H1 (cell line): ENCODE measurements at regions not wholly inside any gene's neighbourhood (a gene's known extent, or its start where the extent isn't known, plus 50 kb on each side); places are given as distances from the start of the nearest gene placed in this dataset.

Experiments used
- CTCF ChIA-PET: fragments of 300-600 bp; sonication (Branson Sonifier 250); formaldehyde crosslinking; loops from one replicate; lab custom pipeline; 2021; ENCODE audit not compliant: partially characterized antibody; lab: Charles Lee
- POLR2A ChIA-PET: fragments of 300-600 bp; sonication (Branson Sonifier 250); formaldehyde crosslinking; loops from one replicate; lab custom pipeline; 2021; ENCODE audit warnings: inconsistent platforms; ENCODE audit not compliant: partially characterized antibody; lab: Charles Lee
- DNase-seq, 2 experiments: peaks; one replicate each; pipeline versions ENCODE4 v3.0.0 to v3.0.0-alpha.2; 2010 to 2022; ENCODE audit warnings: low spot score in 2 of 2, low read depth in 1 of 2, mixed read lengths in 1 of 2
- FAIRE-seq: peaks from 2 replicates; lab custom pipeline; 2011; peaks lifted over from hg19 to GRCh38; lab: Jason Lieb, UNC
- H2AFZ ChIP-seq: 2 replicates; pipeline ENCODE4 v1.8.1; 2012; ENCODE audit warnings: low read length, inconsistent platforms
- H2AK5ac ChIP-seq: 2 replicates; pipeline ENCODE4 v1.6.1; 2013; ENCODE audit warnings: low read depth, low read length
- H2BK120ac ChIP-seq: replicated peaks from 2 replicates; pipeline ENCODE3; 2013; ENCODE audit warnings: low read depth, low read length, inconsistent platforms
- H2BK12ac ChIP-seq: 2 replicates; pipeline ENCODE4 v1.6.1; 2013; ENCODE audit warnings: low read depth, low read length
- H2BK15ac ChIP-seq: 2 replicates; pipeline ENCODE4 v1.6.1; 2013; ENCODE audit warnings: low read length
- H2BK20ac ChIP-seq: 2 replicates; pipeline ENCODE4 v1.6.1; 2013; ENCODE audit warnings: low read length
- H2BK5ac ChIP-seq: 2 replicates; pipeline ENCODE4 v1.6.1; 2013; ENCODE audit warnings: low read depth, low read length
- H3K14ac ChIP-seq: 2 replicates; pipeline ENCODE4 v1.6.1; 2013; ENCODE audit warnings: inconsistent platforms; ENCODE audit not compliant: insufficient read length
- H3K18ac ChIP-seq: 2 replicates; pipeline ENCODE4 v1.6.1; 2013; ENCODE audit warnings: low read length; ENCODE audit errors: extremely low read depth
- H3K23ac ChIP-seq: 2 replicates; pipeline ENCODE4 v1.6.1; 2013; ENCODE audit warnings: inconsistent platforms; ENCODE audit not compliant: insufficient read length
- H3K23me2 ChIP-seq: 2 replicates; pipeline ENCODE4 v1.6.1; 2013; ENCODE audit warnings: low read depth, low read length
- H3K27ac ChIP-seq: 2 replicates; pipeline ENCODE4 v1.6.1; 2011; ENCODE audit warnings: low read depth, low read length, inconsistent platforms
- H3K27me3 ChIP-seq, 4 experiments: replicated peaks in 1 of 4; 1 replicate in 1 of 4; 2 replicates in 3 of 4; pipeline versions ENCODE4 v1.6.1 to v1.8.1; 2011 to 2013; ENCODE audit warnings: low read length in 3 of 4, mild to moderate bottlenecking in 3 of 4, inconsistent platforms in 2 of 4, mixed read lengths in 2 of 4, moderate library complexity in 1 of 4; ENCODE audit not compliant: control insufficient read depth in 3 of 4, insufficient read depth in 3 of 4; ENCODE audit errors: extremely low read depth in 1 of 4
- H3K36me3 ChIP-seq, 4 experiments: 2 replicates each; pipeline versions ENCODE4 v1.6.1 to v1.8.1; 2011 to 2013; ENCODE audit warnings: mild to moderate bottlenecking in 4 of 4, low read length in 3 of 4, moderate library complexity in 2 of 4, control low read depth in 1 of 4, inconsistent platforms in 1 of 4; ENCODE audit not compliant: insufficient read depth in 4 of 4, control insufficient read depth in 2 of 4
- H3K4ac ChIP-seq: replicated peaks from 2 replicates; pipeline ENCODE3; 2013; ENCODE audit warnings: low read length, low read depth, mixed read lengths, inconsistent platforms; ENCODE audit not compliant: insufficient read length
- H3K4me1 ChIP-seq, 4 experiments: replicated peaks in 1 of 4; 1 replicate in 1 of 4; 2 replicates in 3 of 4; pipeline versions ENCODE4 v1.6.1 to v1.8.1; 2011 to 2013; ENCODE audit warnings: low read length in 3 of 4, inconsistent platforms in 2 of 4, mixed read lengths in 1 of 4; ENCODE audit not compliant: insufficient read depth in 4 of 4, control insufficient read depth in 3 of 4
- H3K4me2 ChIP-seq, 2 experiments: 2 replicates each; pipeline versions ENCODE4 v1.6.1 to v1.8.1; 2011 to 2013; ENCODE audit warnings: low read depth in 2 of 2, low read length in 2 of 2, control low read depth in 1 of 2, inconsistent platforms in 1 of 2, mild to moderate bottlenecking in 1 of 2; ENCODE audit not compliant: insufficient read depth in 1 of 2
- H3K4me3 ChIP-seq, 4 experiments: fragments of 200-600, 300-600 bp in 1 of 4; sonication (generic), shearing (Covaris generic), sonication (Bioruptor Twin) in 1 of 4; 2 replicates each; pipeline versions ENCODE4 v1.5.1 to v1.8.1; 2011 to 2016; ENCODE audit warnings: low read length in 4 of 4, low read depth in 3 of 4, control low read depth in 2 of 4, inconsistent platforms in 2 of 4, mild to moderate bottlenecking in 2 of 4, mixed read lengths in 1 of 4, moderate library complexity in 1 of 4; ENCODE audit not compliant: insufficient read depth in 2 of 4; ENCODE audit errors: extremely low read depth in 1 of 4
- H3K56ac ChIP-seq: replicated peaks from 2 replicates; pipeline ENCODE3; 2013; ENCODE audit warnings: low read depth, mild to moderate bottlenecking, mixed read lengths, low read length, inconsistent platforms; ENCODE audit not compliant: insufficient read length
- H3K79me1 ChIP-seq: 2 replicates; pipeline ENCODE4 v1.6.1; 2013; ENCODE audit warnings: low read depth, low read length, control low read depth
- H3K79me2 ChIP-seq, 2 experiments: 2 replicates each; pipeline versions ENCODE4 v1.6.1 to v1.8.1; 2012 to 2013; ENCODE audit warnings: low read length in 2 of 2, mild to moderate bottlenecking in 2 of 2, inconsistent platforms in 1 of 2; ENCODE audit not compliant: insufficient read depth in 2 of 2, control insufficient read depth in 1 of 2
- H3K9ac ChIP-seq, 4 experiments: replicated peaks in 1 of 4; 1 replicate in 1 of 4; 2 replicates in 3 of 4; pipeline versions ENCODE4 v1.6.1 to v1.8.1; 2011 to 2013; ENCODE audit warnings: low read depth in 3 of 4, low read length in 3 of 4, control low read depth in 2 of 4, mild to moderate bottlenecking in 2 of 4, moderate library complexity in 2 of 4, inconsistent platforms in 1 of 4; ENCODE audit errors: extremely low read depth in 1 of 4
- H3K9me3 ChIP-seq, 2 experiments: 2 replicates each; pipeline versions ENCODE4 v1.6.1 to v1.8.1; 2012 to 2013; ENCODE audit warnings: mild to moderate bottlenecking in 2 of 2, moderate library complexity in 2 of 2, control low read depth in 1 of 2, inconsistent platforms in 1 of 2, low read depth in 1 of 2, low read length in 1 of 2, mixed read lengths in 1 of 2; ENCODE audit not compliant: insufficient read depth in 2 of 2
- H4K20me1 ChIP-seq, 2 experiments: replicated peaks in 1 of 2; 2 replicates each; pipeline versions ENCODE3 to v1.8.1; 2011 to 2013; ENCODE audit warnings: inconsistent platforms in 2 of 2, low read length in 2 of 2, mild to moderate bottlenecking in 1 of 2; ENCODE audit not compliant: insufficient read depth in 2 of 2, control insufficient read depth in 1 of 2
- H4K5ac ChIP-seq: 2 replicates; pipeline ENCODE4 v1.6.1; 2013; ENCODE audit warnings: low read length, low read depth, mixed read lengths, inconsistent platforms; ENCODE audit not compliant: insufficient read length
- H4K8ac ChIP-seq: 2 replicates; pipeline ENCODE4 v1.8.0; 2013; ENCODE audit warnings: mild to moderate bottlenecking, moderate library complexity, low read length, inconsistent platforms; ENCODE audit not compliant: insufficient read depth; ENCODE audit errors: extremely low read depth
- H4K91ac ChIP-seq: replicated peaks from 2 replicates; pipeline ENCODE3; 2013; ENCODE audit warnings: low read length, mixed read lengths, inconsistent platforms; ENCODE audit not compliant: insufficient read length
- JUN ChIP-seq: IDR thresholded peaks from 2 replicates; pipeline ENCODE4 v1.6.1; 2011; ENCODE audit warnings: low read depth, mild to moderate bottlenecking, improper control_type of control experiment, low read length
- MAFK ChIP-seq: IDR thresholded peaks from 2 replicates; pipeline ENCODE4 v1.6.1; 2012; ENCODE audit warnings: low read depth, mild to moderate bottlenecking, improper control_type of control experiment, low read length

DNA sequence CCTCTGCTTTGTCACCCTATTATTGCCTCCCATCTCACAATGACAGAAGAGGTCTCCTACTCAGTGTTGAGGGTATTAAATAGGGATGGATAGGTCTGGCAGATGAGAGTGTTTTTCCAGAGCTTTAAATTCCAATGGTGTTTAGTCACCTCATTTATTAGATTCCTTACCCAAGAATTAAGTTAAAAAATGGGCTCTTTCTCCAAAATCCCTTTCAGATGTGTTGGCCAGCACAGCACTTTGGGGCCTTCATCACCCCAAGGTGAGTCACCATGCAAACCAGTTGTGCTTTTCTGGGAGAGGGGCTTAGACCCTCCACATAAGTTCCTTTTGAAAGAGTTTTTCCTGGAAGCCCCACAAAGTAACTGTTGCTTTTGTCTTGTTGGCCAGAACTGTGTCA lies 78.4 kb downstream of the CYP26A1 start:
- Histone ChIP-seq H3K79me2 (no peaks in the 10 kb centered on the region), H4K8ac (no peak overlapping the region), H2BK12ac (no peak overlapping the region), H2BK15ac (no peak overlapping the region), H3K79me1 (no peaks in the 10 kb centered on the region), H3K4me3 (no peak overlapping the region), H3K9ac (no peak overlapping the region), H3K4ac (no peak overlapping the region), H2AFZ (0 out of 2 replicates have a peak overlapping the region, but pooled peaks have one; percentile 73), H4K20me1 (no peaks in the 10 kb centered on the region), H3K27me3 (no peaks in the 10 kb centered on the region), H4K91ac (no peak overlapping the region), H3K23me2 (no peaks in the 10 kb centered on the region), H3K27ac (no peak overlapping the region), H3K4me2 (no peak overlapping the region), H2BK20ac (no peak overlapping the region), H3K18ac (no peak overlapping the region), H3K4me1 (peaks cover 0 to 3% (median 0%) of the 10 kb centered on the region in 4 experiments; a peak in 1 of 7 replicates), H3K14ac (no peak overlapping the region), H2BK120ac (no peak overlapping the region), H4K5ac (no peak overlapping the region), H3K56ac (no peak overlapping the region), H3K36me3 (no peaks in the 10 kb centered on the region), H3K23ac (no peak overlapping the region), H2AK5ac (no peak overlapping the region), H2BK5ac (no peak overlapping the region), H3K9me3 (peaks cover 6 to 10% of the 10 kb centered on the region in 2 experiments; a peak in 3 of 4 replicates)
- DNase-seq = no peak
- no peak for FAIRE-seq
- ChIA-PET POLR2A (no interaction called here), CTCF (interaction anchor here (0.8 to 1.9 kb wide), 4 partner anchors 10 to 104 kb away, joined by 3 to 10 read pairs (median 3); no protein-coding TSS in a partner anchor)
- TF ChIP-seq JUN (no peak), MAFK (no peak)
